Keratinocyte (primary cell): ENCODE measurements at regions not wholly inside any gene's neighbourhood (a gene's known extent, or its start where the extent isn't known, plus 50 kb on each side); places are given as distances from the start of the nearest gene placed in this dataset.

Source experiments
- DNase-seq: peaks from one replicate; pipeline ENCODE4 v3.0.0-alpha.2; 2011; ENCODE audit warnings: low read depth, missing footprints, low spot score
- FAIRE-seq: peaks from 2 replicates; lab custom pipeline; 2011; peaks lifted over from hg19 to GRCh38; lab: Jason Lieb, UNC
- H2AFZ ChIP-seq: 2 replicates; pipeline ENCODE4 v1.6.0; 2012; ENCODE audit warnings: low read length, control low read depth, inconsistent platforms; ENCODE audit not compliant: control insufficient read depth
- H3K27ac ChIP-seq: 2 replicates; pipeline ENCODE4 v1.5.1; 2011; ENCODE audit warnings: low read length; ENCODE audit not compliant: control insufficient read depth, insufficient read depth
- H3K27me3 ChIP-seq: 3 replicates; pipeline ENCODE4 v1.6.0; 2011; ENCODE audit warnings: low read length; ENCODE audit not compliant: control insufficient read depth, insufficient read depth; ENCODE audit errors: extremely low read depth
- H3K36me3 ChIP-seq, 2 experiments: 2 replicates in 1 of 2; 3 replicates in 1 of 2; pipeline ENCODE4 v1.5.1; 2011; ENCODE audit warnings: low read length in 2 of 2, mild to moderate bottlenecking in 1 of 2; ENCODE audit not compliant: control insufficient read depth in 2 of 2, insufficient read depth in 2 of 2; ENCODE audit errors: extremely low read depth in 1 of 2
- H3K4me1 ChIP-seq: 3 replicates; pipeline ENCODE4 v1.5.1; 2011; ENCODE audit warnings: low read length; ENCODE audit not compliant: control insufficient read depth, insufficient read depth; ENCODE audit errors: extremely low read depth
- H3K4me2 ChIP-seq: 3 replicates; pipeline ENCODE4 v1.6.0; 2011; ENCODE audit warnings: low read depth, low read length; ENCODE audit not compliant: control insufficient read depth, insufficient read depth; ENCODE audit errors: extremely low read depth
- H3K4me3 ChIP-seq, 3 experiments: fragments of 200-600 bp in 1 of 3; sonication (generic) in 1 of 3; 2 replicates in 2 of 3; 3 replicates in 1 of 3; pipeline ENCODE4 v1.5.1; 2011 to 2016; ENCODE audit warnings: low read length in 3 of 3, mild to moderate bottlenecking in 3 of 3, control low read depth in 2 of 3, inconsistent platforms in 1 of 3, low read depth in 1 of 3, mixed read lengths in 1 of 3, mixed run types in 1 of 3, moderate library complexity in 1 of 3; ENCODE audit not compliant: control insufficient read depth in 2 of 3, insufficient read depth in 2 of 3; ENCODE audit errors: extremely low read depth in 1 of 3
- H3K79me2 ChIP-seq: 2 replicates; pipeline ENCODE4 v1.6.0; 2012; ENCODE audit warnings: low read length; ENCODE audit not compliant: control insufficient read depth, insufficient read depth
- H3K9ac ChIP-seq: 3 replicates; pipeline ENCODE4 v1.6.0; 2011; ENCODE audit warnings: low read length; ENCODE audit not compliant: control insufficient read depth, insufficient read depth; ENCODE audit errors: extremely low read depth
- H3K9me1 ChIP-seq: 3 replicates; pipeline ENCODE4 v1.6.0; 2011; ENCODE audit warnings: low read length; ENCODE audit not compliant: control insufficient read depth, insufficient read depth; ENCODE audit errors: extremely low read depth
- H3K9me3 ChIP-seq: 2 replicates; pipeline ENCODE4 v1.5.1; 2012; ENCODE audit warnings: low read depth, low read length; ENCODE audit not compliant: control insufficient read depth
- H4K20me1 ChIP-seq: 3 replicates; pipeline ENCODE4 v1.6.0; 2011; ENCODE audit warnings: low read length; ENCODE audit not compliant: control insufficient read depth, insufficient read depth; ENCODE audit errors: extremely low read depth
- CTCF ChIP-seq, 3 experiments: IDR thresholded peaks in 1 of 3; conservative IDR thresholded peaks in 1 of 3; optimal IDR thresholded peaks in 1 of 3; 2 replicates in 2 of 3; 3 replicates in 1 of 3; pipeline versions ENCODE3 to v1.5.1; 2011; ENCODE audit warnings: low read length in 3 of 3, mild to moderate bottlenecking in 3 of 3, moderate library complexity in 2 of 3, control low read depth in 1 of 3, inconsistent platforms in 1 of 3; ENCODE audit not compliant: insufficient read depth in 2 of 3; ENCODE audit errors: extremely low read depth in 1 of 3
- EZH2 ChIP-seq: IDR thresholded peaks from one replicate; pipeline ENCODE4 v1.6.1; 2012; ENCODE audit warnings: inconsistent platforms, mild to moderate bottlenecking, low read length, moderate library complexity
- dilution Hi-C: fragments of 300-500 bp; cut with MboI; formaldehyde crosslinking; loops from one replicate; pipeline ENCODE4 v1.7.0; 2020; ENCODE audit warnings: low sequenced_read_pairs; ENCODE audit not compliant: extremely low pct_ligation_motif_present

GRCh38 chr2:144854596-144854995, 334.7 kb upstream of the ZEB2 start:
- H3K9ac ChIP-seq = no peak overlapping the region
- no peak for FAIRE-seq
- H3K9me3 ChIP-seq = no peaks in the 10 kb centered on the region
- H4K20me1 ChIP-seq = no peaks in the 10 kb centered on the region
- H3K4me3 ChIP-seq = no peak overlapping the region
- no peaks in the 10 kb centered on the region for H3K27me3 ChIP-seq
- H3K36me3 ChIP-seq = no peaks in the 10 kb centered on the region
- TF ChIP-seq EZH2 (no peak), CTCF (optimal IDR thresholded peaks at IDR 0.05 in 1 of 3, IDR thresholded peaks at IDR 0.05 in 1 of 3, conservative IDR thresholded peaks at IDR 0.05 in 1 of 3; ENCODE audit: extremely low read depth in 1 of 3, insufficient read depth in 2 of 3, low read length in 3 of 3) (no peak)
- no peaks in the 10 kb centered on the region for H3K9me1 ChIP-seq
- dilution Hi-C loops = no loop called here
- H3K4me1 ChIP-seq = no peaks in the 10 kb centered on the region
- no peak overlapping the region for H3K27ac ChIP-seq
- H3K4me2 ChIP-seq = no peak overlapping the region
- no peaks in the 10 kb centered on the region for H3K79me2 ChIP-seq
- no peak overlapping the region for H2AFZ ChIP-seq
- DNase-seq = no peak

GRCh38 chr2:144849612-144850011, 329.7 kb upstream of the ZEB2 start:
- Histone ChIP-seq H2AFZ (no peak overlapping the region), H3K9me1 (no peaks in the 10 kb centered on the region), H3K27ac (no peak overlapping the region), H4K20me1 (no peaks in the 10 kb centered on the region), H3K4me2 (no peak overlapping the region), H3K9me3 (no peaks in the 10 kb centered on the region), H3K4me1 (no peaks in the 10 kb centered on the region), H3K79me2 (no peaks in the 10 kb centered on the region), H3K4me3 (no peak overlapping the region), H3K27me3 (no peaks in the 10 kb centered on the region), H3K36me3 (no peaks in the 10 kb centered on the region), H3K9ac (no peak overlapping the region)
- no peak for TF ChIP-seq EZH2
- TF ChIP-seq CTCF (optimal IDR thresholded peaks at IDR 0.05 in 1 of 3, IDR thresholded peaks at IDR 0.05 in 1 of 3, conservative IDR thresholded peaks at IDR 0.05 in 1 of 3; ENCODE audit: extremely low read depth in 1 of 3, insufficient read depth in 2 of 3, low read length in 3 of 3) = no peak
- dilution Hi-C loops = no loop called here
- no peak for FAIRE-seq
- no peak for DNase-seq
